ENCODE measurements at regions not wholly inside any gene's neighbourhood (a gene's known extent, or its start where the extent isn't known, plus 50 kb on each side); places are given as distances from the start of the nearest gene placed in this dataset.

- TF ChIP-seq CTCF (IDR thresholded peaks at IDR 0.05 in 8 of 11, conservative IDR thresholded peaks at IDR 0.05 in 3 of 11) = no peak
- TF ChIP-seq POLR2A (IDR thresholded peaks at IDR 0.05) = no peak
Observed at GRCh38 chr20:17884307-17885003, 84.1 kb downstream of the SNX5 start.
